Testis (tissue), 2 donors: ENCODE measurements at regions not wholly inside any gene's neighbourhood (a gene's known extent, or its start where the extent isn't known, plus 50 kb on each side); places are given as distances from the start of the nearest gene placed in this dataset.

ENCODE experiments used
- POLR2A ChIP-seq: fragments of 450-650 bp; IDR thresholded peaks from one replicate; pipeline ENCODE4 v1.6.1; 2017; ENCODE audit warnings: antibody characterized with exemption, mild to moderate bottlenecking, moderate library complexity
- TF ChIP-seq, protein P1 (sequence below), 3 experiments: fragments of 450-650 bp in 2 of 3; fragments of 200-600 bp in 1 of 3; sonication (generic) in 1 of 3; IDR thresholded peaks; one replicate each; pipeline ENCODE4 v1.5.1; 2016 to 2019; ENCODE audit warnings: antibody characterized with exemption in 3 of 3, mild to moderate bottlenecking in 2 of 3, moderate library complexity in 1 of 3

DNA sequence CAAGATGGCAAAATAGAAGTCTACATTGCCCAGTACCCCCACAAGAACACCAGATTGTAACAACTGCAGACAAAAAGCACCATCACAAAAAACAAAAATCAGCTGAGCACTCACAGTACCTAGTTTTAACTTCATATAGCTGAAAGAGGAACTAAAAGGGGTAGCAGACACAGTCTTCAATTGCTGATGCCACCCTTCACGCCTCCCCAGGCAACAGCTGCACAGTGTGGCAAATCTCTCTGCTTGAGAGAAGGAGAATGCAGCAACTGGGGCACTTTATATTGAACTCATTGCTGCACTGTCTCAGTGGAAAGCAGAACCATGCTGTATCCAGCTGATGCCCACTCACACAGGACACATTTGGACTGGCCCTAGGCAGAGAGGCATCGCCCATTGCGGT is 2714.5 kb upstream of the PCDH20 start:
- TF ChIP-seq, protein P1, sequence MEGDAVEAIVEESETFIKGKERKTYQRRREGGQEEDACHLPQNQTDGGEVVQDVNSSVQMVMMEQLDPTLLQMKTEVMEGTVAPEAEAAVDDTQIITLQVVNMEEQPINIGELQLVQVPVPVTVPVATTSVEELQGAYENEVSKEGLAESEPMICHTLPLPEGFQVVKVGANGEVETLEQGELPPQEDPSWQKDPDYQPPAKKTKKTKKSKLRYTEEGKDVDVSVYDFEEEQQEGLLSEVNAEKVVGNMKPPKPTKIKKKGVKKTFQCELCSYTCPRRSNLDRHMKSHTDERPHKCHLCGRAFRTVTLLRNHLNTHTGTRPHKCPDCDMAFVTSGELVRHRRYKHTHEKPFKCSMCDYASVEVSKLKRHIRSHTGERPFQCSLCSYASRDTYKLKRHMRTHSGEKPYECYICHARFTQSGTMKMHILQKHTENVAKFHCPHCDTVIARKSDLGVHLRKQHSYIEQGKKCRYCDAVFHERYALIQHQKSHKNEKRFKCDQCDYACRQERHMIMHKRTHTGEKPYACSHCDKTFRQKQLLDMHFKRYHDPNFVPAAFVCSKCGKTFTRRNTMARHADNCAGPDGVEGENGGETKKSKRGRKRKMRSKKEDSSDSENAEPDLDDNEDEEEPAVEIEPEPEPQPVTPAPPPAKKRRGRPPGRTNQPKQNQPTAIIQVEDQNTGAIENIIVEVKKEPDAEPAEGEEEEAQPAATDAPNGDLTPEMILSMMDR (IDR thresholded peaks at IDR 0.05): no peak
- no peak for TF ChIP-seq POLR2A
